GM19372 (cell line): ENCODE measurements at regions not wholly inside any gene's neighbourhood (a gene's known extent, or its start where the extent isn't known, plus 50 kb on each side); places are given as distances from the start of the nearest gene placed in this dataset.

Source experiments
- ATAC-seq: cut with Tn5 transposase; IDR thresholded peaks from one replicate; pipeline ENCODE4 v1.9.1; 2021; ENCODE audit warnings: mild to moderate bottlenecking, low read depth, moderate library complexity; ENCODE audit not compliant: unreplicated experiment

- ATAC-seq: no peak
These were observed 150.4 kb upstream of the RNF32 start for GRCh38 chr7:156490021-156490800.

- ATAC-seq: no peak
These were observed 152.6 kb upstream of the RNF32 start for GRCh38 chr7:156487811-156488533.

DNA sequence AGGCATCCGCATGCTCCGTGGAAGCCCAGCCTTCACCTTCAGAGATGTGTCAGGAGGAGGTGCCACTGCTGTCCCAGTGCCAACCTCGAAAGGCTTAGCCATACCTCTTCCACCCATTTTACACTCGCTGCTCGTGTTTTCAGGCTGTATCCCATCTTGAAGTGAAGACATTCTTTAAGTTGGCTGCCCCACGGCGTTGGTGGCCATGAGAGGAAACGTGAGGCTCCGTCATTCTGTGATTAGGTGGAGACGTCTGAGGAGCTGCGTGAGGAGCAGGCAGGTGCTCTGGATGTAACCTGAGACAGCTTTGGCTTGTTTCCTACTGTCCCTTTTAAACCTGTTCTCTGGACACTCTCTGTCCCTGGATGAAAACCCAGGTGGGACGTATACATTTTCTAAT lies 159.9 kb upstream of the RNF32 start:
- ATAC-seq: no peak

DNA sequence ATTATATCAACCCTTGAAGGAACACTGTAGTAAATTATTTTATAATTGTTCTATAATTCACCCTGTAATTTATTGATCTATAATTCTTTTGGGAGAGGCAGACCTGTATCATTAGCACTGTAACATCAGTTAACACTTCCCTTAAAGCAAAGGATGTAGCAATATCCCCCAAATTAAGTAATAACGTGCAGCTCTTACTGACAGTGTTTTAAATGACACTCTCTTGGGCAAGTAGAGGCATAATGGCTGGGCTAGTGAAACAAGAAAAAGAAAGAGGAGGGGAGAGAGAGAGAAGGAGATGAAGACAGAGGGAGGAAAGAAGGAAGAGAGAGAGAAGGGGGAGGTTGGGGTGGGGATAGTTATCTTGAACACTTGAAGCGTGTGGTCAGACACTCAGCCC lies 161.0 kb upstream of the RNF32 start:
- no peak for ATAC-seq

DNA sequence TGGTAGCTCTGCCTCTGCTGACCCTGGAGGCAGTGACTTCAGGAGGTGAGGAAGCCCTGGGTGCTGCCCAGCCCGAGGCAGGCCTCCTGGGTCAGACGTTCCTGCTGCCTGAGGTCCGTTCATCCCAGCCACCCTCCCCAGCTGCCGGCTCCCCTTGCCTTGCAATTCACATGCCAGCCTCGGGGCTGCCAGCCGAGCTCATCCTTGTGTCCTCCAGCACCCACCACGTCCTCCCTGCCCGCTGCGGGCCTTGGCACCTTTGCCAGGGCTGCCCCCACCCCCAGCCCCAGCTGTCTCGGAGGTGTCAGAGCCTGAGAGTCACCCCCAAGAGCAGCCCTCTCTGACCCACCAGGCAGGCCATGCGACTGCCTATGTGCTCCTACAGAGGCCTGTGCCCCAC lies 162.1 kb upstream of the RNF32 start:
- ATAC-seq: no peak

DNA sequence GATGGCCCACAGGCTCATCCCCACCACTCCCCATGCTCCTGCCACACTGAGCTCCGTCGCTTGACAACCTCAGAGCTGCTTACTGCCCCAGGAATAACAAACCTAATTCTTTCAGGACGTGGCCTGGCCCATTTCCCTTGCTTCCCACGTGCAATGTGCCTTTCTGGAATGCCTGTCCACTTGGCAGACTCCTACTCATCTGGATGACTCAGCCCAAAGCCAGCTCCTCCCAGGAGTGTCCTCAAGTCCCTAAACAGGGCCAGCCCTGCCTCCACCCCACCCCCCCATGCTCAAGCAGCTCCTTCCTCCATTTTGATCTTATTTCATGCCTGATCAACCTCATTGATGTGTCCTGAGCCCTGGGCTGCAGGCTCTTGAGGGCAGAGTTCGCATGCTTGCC lies 164.9 kb upstream of the RNF32 start:
- no peak for ATAC-seq

GRCh38 chr7:156475179-156475578 lies 165.4 kb upstream of the RNF32 start:
- no peak for ATAC-seq

- no peak for ATAC-seq
These were observed 166.3 kb upstream of the RNF32 start for GRCh38 chr7:156474241-156474743.

- no peak for ATAC-seq
These were observed 166.9 kb upstream of the RNF32 start for GRCh38 chr7:156473476-156474240.

DNA sequence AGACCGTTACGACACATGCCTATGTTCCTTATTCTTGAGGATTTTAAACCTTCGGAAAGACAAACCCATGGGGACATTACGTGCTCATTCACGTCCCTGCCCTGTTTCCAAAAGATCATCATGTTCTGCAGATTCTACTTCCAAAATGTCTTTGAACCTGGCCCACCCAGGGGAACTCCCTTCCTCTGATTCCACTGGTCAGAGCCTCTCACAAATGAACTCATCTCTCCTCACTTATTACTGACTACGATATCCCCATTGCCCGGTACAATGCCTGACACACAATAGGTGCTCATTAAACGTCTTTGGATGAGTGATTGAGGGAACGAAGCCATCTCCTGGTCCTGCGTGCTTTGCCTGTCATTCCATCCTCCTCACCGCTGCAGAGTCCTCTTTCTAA lies 168.3 kb upstream of the RNF32 start:
- ATAC-seq: no peak

GRCh38 chr7:156470399-156471320 lies 169.9 kb upstream of the RNF32 start:
- ATAC-seq: no peak

DNA sequence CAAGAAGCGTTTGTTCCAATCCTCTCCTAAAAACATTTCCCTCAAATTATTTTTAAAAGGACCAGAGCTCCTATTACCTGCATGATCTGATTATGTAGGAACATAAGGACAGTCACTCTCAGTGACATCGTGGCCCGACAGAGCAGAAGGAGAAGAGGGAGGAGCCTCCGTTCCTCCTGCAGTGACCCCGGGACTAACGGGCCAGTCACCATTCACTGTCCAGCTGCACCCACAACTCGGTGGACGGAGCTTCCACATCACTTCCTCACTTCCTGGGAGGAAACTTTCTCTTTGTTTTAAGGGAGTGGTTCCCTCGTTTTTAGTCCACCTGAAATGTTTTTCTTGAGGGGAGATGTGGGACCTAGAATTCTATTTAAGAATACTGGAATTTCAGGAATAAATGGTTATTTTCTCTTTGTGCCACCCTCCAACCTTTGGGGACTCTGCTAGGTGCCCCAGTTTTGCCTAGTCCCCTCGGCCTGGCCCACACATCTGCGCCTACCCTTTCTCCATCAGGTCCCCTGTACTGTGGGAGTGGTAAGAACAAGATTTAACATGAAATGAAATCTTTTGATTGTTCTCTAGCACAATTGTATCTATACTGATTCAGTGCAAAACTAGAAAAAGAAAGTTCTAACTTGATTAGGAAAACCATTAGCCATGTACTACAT lies 173.5 kb upstream of the RNF32 start:
- ATAC-seq: no peak

DNA sequence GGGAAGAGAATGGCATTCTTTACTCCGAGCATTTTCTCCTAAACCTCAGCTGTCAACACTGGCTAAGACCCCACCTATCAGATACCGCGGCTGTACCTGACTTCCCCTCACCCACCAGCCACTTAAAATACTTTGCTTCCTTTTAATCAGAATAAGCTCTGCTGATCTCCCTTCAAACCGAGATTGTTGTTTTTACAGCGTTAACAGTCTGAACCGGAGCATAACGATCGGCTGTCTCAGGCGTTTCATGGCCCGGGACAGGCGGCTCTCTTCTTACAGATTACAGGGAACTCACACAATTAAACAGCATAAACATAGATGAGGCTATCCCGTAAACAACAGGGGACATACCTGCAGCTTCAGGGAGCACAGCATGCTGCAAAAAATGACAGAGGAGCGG lies 174.3 kb upstream of the RNF32 start:
- no peak for ATAC-seq

- ATAC-seq: no peak
These were observed 175.4 kb upstream of the RNF32 start for GRCh38 chr7:156465186-156465585.

DNA sequence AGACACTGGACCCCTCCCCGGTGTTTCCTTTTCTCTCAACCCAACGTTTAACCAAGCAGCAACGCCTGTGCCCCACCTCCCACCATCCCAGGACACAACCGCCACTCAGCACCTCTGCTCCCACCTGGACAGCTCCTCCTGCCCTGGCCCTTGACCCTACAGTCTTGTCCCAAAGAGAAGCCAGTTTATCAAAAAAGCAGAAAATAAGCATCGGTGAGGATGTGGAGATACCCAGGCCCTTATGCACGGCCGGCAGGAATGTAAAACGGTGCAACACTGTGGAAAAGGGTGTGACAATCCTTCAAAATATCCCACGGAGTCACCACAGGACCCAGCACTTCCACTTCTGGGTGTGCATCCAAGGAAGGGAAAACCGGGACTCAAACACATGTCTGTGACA lies 176.2 kb upstream of the RNF32 start:
- ATAC-seq: no peak

GRCh38 chr7:156463280-156463679 lies 177.3 kb upstream of the RNF32 start:
- ATAC-seq: no peak

DNA sequence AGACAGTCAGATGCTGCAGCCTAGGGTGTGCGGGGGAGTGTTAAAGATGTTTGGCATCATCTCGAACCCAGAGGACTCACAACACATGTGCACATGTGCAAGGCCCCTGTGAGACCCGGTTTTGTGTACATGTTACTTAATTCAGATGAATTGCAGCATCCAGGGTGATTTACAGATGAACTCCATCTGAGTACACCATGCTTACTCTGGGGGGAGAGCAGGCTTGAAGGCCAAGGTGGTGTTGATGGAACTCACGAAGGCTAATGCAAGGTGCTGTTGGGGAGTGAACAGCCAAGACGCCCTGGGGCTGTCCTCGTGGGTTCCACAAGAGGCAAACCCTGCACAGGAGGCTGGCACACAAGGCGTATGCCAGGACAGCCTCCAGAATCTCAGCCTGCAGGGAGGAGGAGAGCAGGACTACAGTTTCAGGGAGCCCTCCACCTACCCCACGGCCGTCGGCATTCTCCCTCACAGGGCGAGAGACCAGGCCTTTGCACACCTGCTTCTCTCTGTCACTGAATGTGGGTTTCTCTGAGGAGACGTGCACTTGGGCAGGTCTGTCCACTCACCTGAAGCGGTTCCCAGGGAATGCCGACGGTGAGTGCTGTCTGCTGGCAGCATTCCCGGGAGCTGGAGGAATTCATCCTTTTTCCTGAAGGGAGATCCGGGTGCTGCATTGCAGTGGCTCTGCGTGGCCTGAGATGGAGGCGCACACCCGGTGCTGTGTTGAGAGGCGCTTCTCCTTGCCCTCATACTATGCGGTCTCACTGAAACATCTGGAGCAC lies 178.5 kb upstream of the RNF32 start:
- ATAC-seq: no peak

- no peak for ATAC-seq
These were observed 179.5 kb upstream of the RNF32 start for GRCh38 chr7:156460858-156461627.
